ENCODE measurements at regions not wholly inside any gene's neighbourhood (a gene's known extent, or its start where the extent isn't known, plus 50 kb on each side); places are given as distances from the start of the nearest gene placed in this dataset.
"Not testable (repeated sequence)": the region's sequence is repeated elsewhere in the genome, so short reads cannot be mapped to it uniquely, and the experiment has no call there.

DNA sequence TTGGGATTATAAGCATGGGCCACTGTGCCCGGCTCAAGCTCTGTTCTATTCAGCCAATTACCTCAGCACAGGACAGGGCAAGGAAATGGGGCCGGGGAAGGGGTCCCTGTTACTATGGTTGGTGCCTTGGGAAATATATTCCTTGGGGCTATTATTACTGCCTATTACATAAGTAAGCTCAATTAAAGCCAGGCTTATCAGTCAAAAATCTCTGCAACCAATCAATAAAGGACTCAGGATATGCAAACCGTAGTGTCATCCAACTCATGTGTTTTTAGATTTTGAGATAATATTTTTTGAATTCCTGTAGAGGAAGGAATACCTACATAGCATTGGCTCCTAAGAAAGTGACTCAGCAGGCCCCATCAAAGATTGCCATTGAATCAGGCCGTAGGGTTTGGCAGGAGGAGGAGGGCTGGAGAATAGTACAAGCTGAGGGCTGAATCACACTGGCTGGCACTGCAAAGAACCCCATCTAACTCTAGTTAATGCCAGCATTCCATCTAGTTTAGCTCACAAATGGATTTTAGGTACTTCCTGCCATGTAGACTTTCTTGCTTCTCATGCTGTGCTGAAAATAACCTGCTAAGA lies 50.5 kb upstream of the LANCL3 start:
- H3K27ac ChIP-seq (ENCODE audit: extremely low read length, insufficient read depth, low read length); H3K4me1 ChIP-seq (ENCODE audit: insufficient read depth, low read length); intact Hi-C loops (cut with micrococcal nuclease; ENCODE audit: unreplicated experiment); H2AFZ ChIP-seq (ENCODE audit: low read length); POLR2A ChIA-PET; H3K4me3 ChIP-seq (replicated peaks in 1 of 3; ENCODE audit: insufficient read depth in 1 of 3, low read depth in 2 of 3, low read length in 3 of 3); FAIRE-seq; H3K4me2 ChIP-seq (ENCODE audit: low read depth, low read length); BruUV-seq (replicated peaks); H3K36me3 ChIP-seq (replicated peaks in 1 of 2; ENCODE audit: control insufficient read depth in 1 of 2, insufficient read depth in 2 of 2, low read length in 2 of 2); H4K20me1 ChIP-seq (ENCODE audit: insufficient read depth, low read length); ATAC-seq; H3K9ac ChIP-seq (ENCODE audit: insufficient read depth, low read depth, low read length); H3K9me3 ChIP-seq (ENCODE audit: low read length); DNase-seq (ENCODE audit: low spot score); CTCF ChIA-PET (ENCODE audit: low intra/inter-chr PET ratio, low total read pairs); H3K79me2 ChIP-seq (ENCODE audit: insufficient read depth, low read length); H3K27me3 ChIP-seq (ENCODE audit: control insufficient read depth in 1 of 2, insufficient read depth in 2 of 2, low read length in 2 of 2): not testable (repeated sequence)
- 0% methylated on average over 1 of the region's 4 CpGs for WGBS (ENCODE audit: low lambda C conversion rate)
- in situ Hi-C loops (cut with HindIII; ENCODE audit: extremely low pct_ligation_motif_present, low pct_unique_long_range_greater_than_20kb) = loop anchor here (25.0 kb wide), 1 partner anchor 666 kb away; no protein-coding TSS in a partner anchor

All from HepG2 (cell line).